ENCODE measurements at regions not wholly inside any gene's neighbourhood (a gene's known extent, or its start where the extent isn't known, plus 50 kb on each side); places are given as distances from the start of the nearest gene placed in this dataset.

- no peak for TF ChIP-seq GATA2 (IDR thresholded peaks at IDR 0.05; ENCODE audit: low read depth, low read length)
- no peak for TF ChIP-seq GATA3 (IDR thresholded peaks at IDR 0.05; ENCODE audit: low read depth, low read length)
Observed at GRCh38 chr17:34178092-34178491, 77.0 kb upstream of the CCL2 start.
